Smooth muscle cell (in vitro differentiated cells): ENCODE measurements at regions not wholly inside any gene's neighbourhood (a gene's known extent, or its start where the extent isn't known, plus 50 kb on each side); places are given as distances from the start of the nearest gene placed in this dataset.

Experiments
- DNase-seq: peaks from one replicate; lab custom pipeline; 2025; ENCODE audit not compliant: unreplicated experiment; lab: John Stamatoyannopoulos, UW
- H2AFZ ChIP-seq: fragments of 200-600 bp; sonication (generic); 2 replicates; pipeline ENCODE4 v1.6.0; 2016; ENCODE audit warnings: antibody characterized with exemption, low read depth, mild to moderate bottlenecking
- H3F3A ChIP-seq: fragments of 200-600 bp; sonication (generic); 2 replicates; pipeline ENCODE4 v1.6.0; 2017; ENCODE audit warnings: antibody characterized with exemption, low read depth
- H3K27ac ChIP-seq: fragments of 200-600 bp; sonication (generic); 2 replicates; pipeline ENCODE4 v1.5.1; 2016; ENCODE audit warnings: low read depth, mild to moderate bottlenecking
- H3K27me3 ChIP-seq: fragments of 200-600 bp; sonication (generic); 2 replicates; pipeline ENCODE4 v1.6.1; 2016; ENCODE audit warnings: low read depth, mild to moderate bottlenecking
- H3K36me3 ChIP-seq: fragments of 200-600 bp; sonication (generic); 2 replicates; pipeline ENCODE4 v1.5.1; 2016; ENCODE audit warnings: low read depth
- H3K4me1 ChIP-seq: fragments of 200-600 bp; sonication (generic); 2 replicates; pipeline ENCODE4 v1.5.1; 2016; ENCODE audit warnings: low read depth
- H3K4me2 ChIP-seq: fragments of 200-600 bp; sonication (generic); 2 replicates; pipeline ENCODE4 v1.6.0; 2016; ENCODE audit warnings: mild to moderate bottlenecking
- H3K4me3 ChIP-seq: fragments of 200-600 bp; sonication (generic); 2 replicates; pipeline ENCODE4 v1.5.1; 2016; ENCODE audit warnings: mild to moderate bottlenecking
- H3K79me2 ChIP-seq: fragments of 200-600 bp; sonication (generic); 2 replicates; pipeline ENCODE4 v1.6.0; 2016; ENCODE audit warnings: low read depth, mild to moderate bottlenecking
- H3K9ac ChIP-seq: fragments of 200-600 bp; sonication (generic); 2 replicates; pipeline ENCODE4 v1.6.0; 2016; ENCODE audit warnings: low read depth
- H3K9me3 ChIP-seq: fragments of 200-600 bp; sonication (generic); replicated peaks from 2 replicates; pipeline ENCODE4 v1.5.1; 2016; ENCODE audit warnings: low read depth
- H4K20me1 ChIP-seq: fragments of 200-600 bp; sonication (generic); 2 replicates; pipeline ENCODE4 v1.6.0; 2016; ENCODE audit warnings: low read depth
- WGBS: methylation state at CpG from one replicate; pipeline ENCODE4 v1.1.7; 2016; ENCODE audit warnings: low lambda C conversion rate; 5-methylcytosine and 5-hydroxymethylcytosine counted together
- TF ChIP-seq, protein P1 (sequence below): fragments of 200-600 bp; sonication (generic); IDR thresholded peaks from 2 replicates; pipeline ENCODE4 v1.5.1; 2017; ENCODE audit warnings: borderline replicate concordance, mild to moderate bottlenecking, antibody characterized with exemption; ENCODE audit not compliant: insufficient read depth, poor library complexity, severe bottlenecking

DNA sequence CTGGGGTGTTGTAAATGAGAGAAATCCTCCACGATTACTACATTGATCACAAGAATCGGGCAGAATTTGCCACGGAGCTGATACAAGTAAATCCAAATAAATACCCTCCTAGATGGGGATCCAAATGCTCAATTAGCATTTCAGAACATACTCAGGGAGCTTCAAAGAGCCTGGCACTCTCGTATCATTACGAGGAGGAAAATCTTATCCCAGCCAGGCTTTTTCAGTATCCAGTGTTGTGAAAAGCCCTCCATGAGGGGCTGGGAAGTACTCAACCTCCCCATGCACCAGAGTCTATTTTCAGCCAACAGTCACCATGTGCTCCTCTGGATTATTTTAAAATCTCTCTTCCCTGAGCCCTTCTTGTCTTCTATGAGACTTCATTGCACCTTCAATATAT, 122.6 kb upstream of the ARRDC4 start:
- Histone ChIP-seq H3K79me2 (no peaks in the 10 kb centered on the region), H3K4me2 (no peak overlapping the region), H3K36me3 (no peaks in the 10 kb centered on the region), H3K4me3 (no peak overlapping the region), H3K9ac (no peak overlapping the region), H3K27ac (no peak overlapping the region), H3K4me1 (no peaks in the 10 kb centered on the region), H3K9me3 (no peaks in the 10 kb centered on the region), H3K27me3 (no peaks in the 10 kb centered on the region), H2AFZ (no peak overlapping the region), H3F3A (no peaks in the 10 kb centered on the region), H4K20me1 (no peaks in the 10 kb centered on the region)
- DNase-seq, result no peak
- 70% methylated on average over 5 of the region's 5 CpGs for WGBS
- TF ChIP-seq, protein P1, sequence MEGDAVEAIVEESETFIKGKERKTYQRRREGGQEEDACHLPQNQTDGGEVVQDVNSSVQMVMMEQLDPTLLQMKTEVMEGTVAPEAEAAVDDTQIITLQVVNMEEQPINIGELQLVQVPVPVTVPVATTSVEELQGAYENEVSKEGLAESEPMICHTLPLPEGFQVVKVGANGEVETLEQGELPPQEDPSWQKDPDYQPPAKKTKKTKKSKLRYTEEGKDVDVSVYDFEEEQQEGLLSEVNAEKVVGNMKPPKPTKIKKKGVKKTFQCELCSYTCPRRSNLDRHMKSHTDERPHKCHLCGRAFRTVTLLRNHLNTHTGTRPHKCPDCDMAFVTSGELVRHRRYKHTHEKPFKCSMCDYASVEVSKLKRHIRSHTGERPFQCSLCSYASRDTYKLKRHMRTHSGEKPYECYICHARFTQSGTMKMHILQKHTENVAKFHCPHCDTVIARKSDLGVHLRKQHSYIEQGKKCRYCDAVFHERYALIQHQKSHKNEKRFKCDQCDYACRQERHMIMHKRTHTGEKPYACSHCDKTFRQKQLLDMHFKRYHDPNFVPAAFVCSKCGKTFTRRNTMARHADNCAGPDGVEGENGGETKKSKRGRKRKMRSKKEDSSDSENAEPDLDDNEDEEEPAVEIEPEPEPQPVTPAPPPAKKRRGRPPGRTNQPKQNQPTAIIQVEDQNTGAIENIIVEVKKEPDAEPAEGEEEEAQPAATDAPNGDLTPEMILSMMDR, result no peak

DNA sequence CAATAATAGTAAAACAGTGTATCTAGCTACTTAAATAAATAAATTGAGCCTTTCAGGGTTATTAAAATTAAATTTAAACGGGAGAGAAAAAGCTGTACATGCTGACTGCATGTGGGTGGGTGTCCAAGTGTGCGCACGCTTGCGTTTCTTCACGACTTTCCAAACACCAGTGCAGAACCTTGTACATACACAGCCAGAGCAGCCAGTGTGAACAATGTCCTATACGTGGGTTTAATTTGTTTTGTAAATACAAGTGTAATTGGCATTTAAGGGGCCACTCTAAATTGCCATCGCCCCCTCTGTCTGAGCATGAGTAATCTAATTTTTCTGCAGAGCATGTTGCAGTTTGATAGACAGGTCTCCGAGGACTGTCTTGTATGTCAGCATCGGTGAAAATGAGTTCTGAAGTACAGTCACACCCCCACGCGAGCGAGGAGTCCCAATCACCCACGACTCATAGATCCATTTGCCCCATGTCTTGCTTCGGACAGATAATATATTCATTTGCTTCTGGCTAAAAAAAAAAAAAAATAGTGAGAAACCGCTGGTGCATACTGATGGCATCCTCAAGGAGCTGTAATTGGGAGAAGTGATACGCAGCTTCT, 121.8 kb upstream of the ARRDC4 start:
- no peak overlapping the region for H3K9ac ChIP-seq
- TF ChIP-seq, protein P1, result no peak
- H3K36me3 ChIP-seq, result no peaks in the 10 kb centered on the region
- WGBS, result 86% methylated on average over 16 of the region's 16 CpGs
- no peak overlapping the region for H3K4me2 ChIP-seq
- no peaks in the 10 kb centered on the region for H3K27me3 ChIP-seq
- no peak overlapping the region for H3K4me3 ChIP-seq
- no peak overlapping the region for H3K27ac ChIP-seq
- DNase-seq, result no peak
- no peaks in the 10 kb centered on the region for H3F3A ChIP-seq
- H4K20me1 ChIP-seq, result no peaks in the 10 kb centered on the region
- H3K79me2 ChIP-seq, result no peaks in the 10 kb centered on the region
- no peaks in the 10 kb centered on the region for H3K4me1 ChIP-seq
- no peaks in the 10 kb centered on the region for H3K9me3 ChIP-seq
- H2AFZ ChIP-seq, result no peak overlapping the region

DNA sequence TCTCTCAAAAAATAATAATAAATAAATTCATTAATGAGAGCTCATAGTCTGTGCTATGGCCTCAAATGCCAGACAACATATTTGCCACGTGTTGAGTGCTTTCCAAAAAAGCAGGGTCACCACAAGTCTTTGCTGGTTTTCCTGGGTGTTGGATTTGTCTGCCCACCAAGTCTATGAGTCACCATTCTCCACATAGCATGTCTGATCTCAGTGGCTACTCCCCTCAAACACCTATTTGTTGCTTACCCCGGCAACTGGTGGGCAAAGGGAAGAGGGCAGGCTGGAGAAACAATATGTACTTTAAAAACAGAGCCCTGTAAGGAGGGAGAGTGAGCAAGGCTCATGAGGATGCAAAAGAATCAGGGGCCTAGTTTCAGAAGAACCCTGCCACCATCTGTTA, 120.0 kb upstream of the ARRDC4 start:
- Histone ChIP-seq H3K9me3 (no peaks in the 10 kb centered on the region), H3K4me1 (no peaks in the 10 kb centered on the region), H2AFZ (no peak overlapping the region), H4K20me1 (no peaks in the 10 kb centered on the region), H3K36me3 (no peaks in the 10 kb centered on the region), H3K4me3 (no peak overlapping the region), H3K4me2 (no peak overlapping the region), H3F3A (no peaks in the 10 kb centered on the region), H3K9ac (no peak overlapping the region), H3K79me2 (no peaks in the 10 kb centered on the region), H3K27ac (no peak overlapping the region), H3K27me3 (no peaks in the 10 kb centered on the region)
- WGBS, result 54% methylated on average over 2 of the region's 2 CpGs
- TF ChIP-seq, protein P1, result no peak
- DNase-seq, result no peak

DNA sequence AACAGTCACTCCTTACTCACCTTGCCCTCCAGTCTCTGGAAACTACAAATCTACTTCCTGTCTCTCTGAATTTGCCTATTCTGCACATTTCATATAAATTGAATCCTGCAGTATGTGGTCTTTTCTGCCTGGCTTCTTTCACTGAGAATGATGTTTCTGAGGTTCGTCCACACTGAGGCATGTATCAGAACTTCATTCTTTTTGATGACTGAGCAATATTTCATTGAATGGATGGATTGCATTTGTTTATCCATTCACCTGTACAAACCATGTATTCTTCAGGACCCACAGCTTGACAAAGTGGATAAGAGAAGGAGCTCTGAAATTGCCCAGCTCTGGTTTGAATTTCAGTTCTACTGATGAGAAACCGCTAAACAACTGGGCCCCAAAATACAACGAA, 118.9 kb upstream of the ARRDC4 start:
- no peaks in the 10 kb centered on the region for H3K9me3 ChIP-seq
- H3K79me2 ChIP-seq, result no peaks in the 10 kb centered on the region
- no peaks in the 10 kb centered on the region for H3K4me1 ChIP-seq
- no peak overlapping the region for H3K27ac ChIP-seq
- 93% methylated on average over 3 of the region's 3 CpGs for WGBS
- H3K36me3 ChIP-seq, result no peaks in the 10 kb centered on the region
- TF ChIP-seq, protein P1, result no peak
- no peaks in the 10 kb centered on the region for H3K27me3 ChIP-seq
- no peak overlapping the region for H3K4me2 ChIP-seq
- H2AFZ ChIP-seq, result no peak overlapping the region
- no peak for DNase-seq
- no peaks in the 10 kb centered on the region for H4K20me1 ChIP-seq
- no peaks in the 10 kb centered on the region for H3F3A ChIP-seq
- H3K4me3 ChIP-seq, result no peak overlapping the region
- H3K9ac ChIP-seq, result no peak overlapping the region
